ENCODE measurements at regions not wholly inside any gene's neighbourhood (a gene's known extent, or its start where the extent isn't known, plus 50 kb on each side); places are given as distances from the start of the nearest gene placed in this dataset.
"Not testable (repeated sequence)": the region's sequence is repeated elsewhere in the genome, so short reads cannot be mapped to it uniquely, and the experiment has no call there.

GRCh38 chr12:86944197-86944819 lies 688.1 kb upstream of the MGAT4C start:
- H3K36me3 ChIP-seq (replicated peaks); H3K27me3 ChIP-seq (ENCODE audit: low read depth); DNase-seq (ENCODE audit: low spot score in 2 of 2); H3K4me1 ChIP-seq; in situ Hi-C loops (cut with MboI; ENCODE audit: low sequenced_read_pairs); H3K9me3 ChIP-seq; H3K4me3 ChIP-seq: not testable (repeated sequence)

DNA sequence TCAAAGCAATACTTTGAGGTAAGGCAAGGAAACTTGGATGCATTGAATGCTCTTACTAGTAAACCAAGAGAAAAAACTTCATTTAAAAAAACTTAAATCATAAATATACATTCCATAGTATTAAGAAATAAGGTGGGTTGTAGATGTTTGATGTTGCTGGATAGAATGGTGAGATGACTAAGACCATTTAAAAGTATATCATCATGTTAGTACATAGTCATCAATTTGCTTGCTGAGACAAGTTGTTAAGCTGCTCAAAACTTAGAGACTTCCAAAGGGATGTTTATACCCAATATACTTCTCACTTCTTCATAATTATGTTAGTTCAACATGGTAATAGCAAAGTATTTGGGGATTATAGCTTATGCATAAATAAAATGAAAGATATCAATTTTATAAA lies 675.5 kb upstream of the MGAT4C start:
- Histone ChIP-seq H3K36me3 (replicated peaks) (no peaks in the 10 kb centered on the region), H3K27me3 (ENCODE audit: low read depth) (no peaks in the 10 kb centered on the region), H3K9me3 (no peaks in the 10 kb centered on the region; the same call in 1 of the 2 replicates), H3K4me3 (no peak overlapping the region), H3K4me1 (no peaks in the 10 kb centered on the region)
- DNase-seq (ENCODE audit: low spot score in 2 of 2), result no peak
- in situ Hi-C loops (cut with MboI; ENCODE audit: low sequenced_read_pairs), result no loop called here

DNA sequence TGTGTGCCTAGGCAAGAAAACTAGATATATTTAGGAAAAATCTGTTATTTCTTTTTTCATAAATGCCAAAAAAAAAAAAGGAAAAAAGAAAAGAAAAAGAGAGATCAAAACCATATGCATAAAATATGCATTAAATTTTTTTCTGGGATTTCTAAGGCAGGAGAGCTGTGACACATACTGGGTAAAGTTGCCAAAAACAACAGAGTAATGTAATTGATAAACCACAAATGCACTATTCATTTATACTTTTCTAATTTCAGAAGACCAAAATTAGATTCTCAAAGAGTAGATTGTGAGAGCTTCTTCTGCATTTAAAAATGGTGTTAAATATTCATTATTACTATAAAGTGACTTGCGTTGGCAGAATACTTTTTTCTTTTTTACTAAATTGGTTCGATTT lies 673.8 kb upstream of the MGAT4C start:
- DNase-seq (ENCODE audit: low spot score in 2 of 2), result no peak
- Histone ChIP-seq H3K36me3 (replicated peaks) (no peaks in the 10 kb centered on the region), H3K27me3 (ENCODE audit: low read depth) (no peaks in the 10 kb centered on the region), H3K4me3 (no peak overlapping the region), H3K9me3 (no peaks in the 10 kb centered on the region), H3K4me1 (no peaks in the 10 kb centered on the region)
- in situ Hi-C loops (cut with MboI; ENCODE audit: low sequenced_read_pairs), result no loop called here

GRCh38 chr12:86917121-86917520 lies 660.9 kb upstream of the MGAT4C start:
- H3K4me3 ChIP-seq, result no peak overlapping the region
- no peak for DNase-seq (ENCODE audit: low spot score in 2 of 2)
- in situ Hi-C loops (cut with MboI; ENCODE audit: low sequenced_read_pairs), result no loop called here
- H3K36me3 ChIP-seq (replicated peaks), result no peaks in the 10 kb centered on the region
- no peaks in the 10 kb centered on the region for H3K9me3 ChIP-seq
- H3K27me3 ChIP-seq (ENCODE audit: low read depth), result no peaks in the 10 kb centered on the region
- H3K4me1 ChIP-seq, result no peaks in the 10 kb centered on the region

DNA sequence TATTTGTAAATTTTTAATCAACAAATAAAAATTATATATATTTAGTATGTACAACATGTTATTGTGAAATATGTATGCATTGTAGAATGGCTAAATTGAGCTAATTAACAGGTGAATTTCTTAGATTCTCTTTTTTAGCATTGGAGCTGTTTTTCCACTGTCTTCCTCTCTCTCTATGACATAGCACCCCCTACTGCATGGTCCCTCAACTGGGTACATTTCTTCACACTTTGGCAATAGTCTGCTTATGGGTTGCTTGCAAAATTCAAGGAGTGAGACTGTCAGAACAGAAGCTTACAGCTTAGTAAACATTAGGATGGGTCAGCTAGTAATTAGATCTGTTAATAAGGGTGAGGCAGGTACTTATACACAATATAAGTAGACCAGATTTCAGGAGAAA lies 658.5 kb upstream of the MGAT4C start:
- peak; percentile 49 to 56 for DNase-seq (ENCODE audit: low spot score in 2 of 2)
- in situ Hi-C loops (cut with MboI; ENCODE audit: low sequenced_read_pairs), result no loop called here
- no peak overlapping the region for H3K4me3 ChIP-seq
- no peaks in the 10 kb centered on the region for H3K36me3 ChIP-seq (replicated peaks)
- H3K9me3 ChIP-seq, result no peaks in the 10 kb centered on the region
- H3K27me3 ChIP-seq (ENCODE audit: low read depth), result no peaks in the 10 kb centered on the region
- H3K4me1 ChIP-seq, result no peaks in the 10 kb centered on the region

DNA sequence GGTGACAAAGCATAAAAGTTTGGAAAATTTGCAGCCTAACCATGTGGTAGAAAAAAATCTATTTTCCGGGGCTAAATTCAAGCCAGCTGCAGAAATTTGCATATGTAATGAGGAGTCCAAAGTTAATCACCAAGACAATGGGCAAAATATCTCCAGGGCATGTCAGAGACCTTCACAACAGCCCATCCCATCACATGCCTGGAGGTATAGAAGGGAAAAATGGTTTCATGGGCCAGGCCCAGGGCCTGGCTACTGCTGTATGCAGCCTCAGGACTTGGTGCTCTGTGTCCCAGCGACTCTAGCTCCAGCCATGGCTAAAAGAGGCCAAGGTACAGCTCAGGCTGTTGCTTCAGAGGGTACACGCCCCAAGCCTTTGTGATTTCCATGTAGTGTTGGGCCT lies 655.8 kb upstream of the MGAT4C start:
- H3K27me3 ChIP-seq (ENCODE audit: low read depth), result no peaks in the 10 kb centered on the region
- H3K36me3 ChIP-seq (replicated peaks), result no peaks in the 10 kb centered on the region
- in situ Hi-C loops (cut with MboI; ENCODE audit: low sequenced_read_pairs), result no loop called here
- no peak for DNase-seq (ENCODE audit: low spot score in 2 of 2)
- no peaks in the 10 kb centered on the region for H3K9me3 ChIP-seq
- H3K4me3 ChIP-seq, result no peak overlapping the region
- no peaks in the 10 kb centered on the region for H3K4me1 ChIP-seq

- H3K9me3 ChIP-seq, result no peaks in the 10 kb centered on the region
- in situ Hi-C loops (cut with MboI; ENCODE audit: low sequenced_read_pairs), result no loop called here
- H3K4me1 ChIP-seq, result no peaks in the 10 kb centered on the region
- no peak for DNase-seq (ENCODE audit: low spot score in 2 of 2)
- H3K27me3 ChIP-seq (ENCODE audit: low read depth), result no peaks in the 10 kb centered on the region
- H3K36me3 ChIP-seq (replicated peaks), result no peaks in the 10 kb centered on the region
- no peak overlapping the region for H3K4me3 ChIP-seq
Measured at GRCh38 chr12:86903159-86903558, 647.0 kb upstream of the MGAT4C start.

GRCh38 chr12:86860776-86861175 lies 604.6 kb upstream of the MGAT4C start:
- Histone ChIP-seq H3K36me3 (replicated peaks) (no peaks in the 10 kb centered on the region), H3K27me3 (ENCODE audit: low read depth) (no peaks in the 10 kb centered on the region), H3K4me3 (no peak overlapping the region), H3K4me1 (peaks cover 8% of the 10 kb centered on the region), H3K9me3 (no peaks in the 10 kb centered on the region)
- in situ Hi-C loops (cut with MboI; ENCODE audit: low sequenced_read_pairs), result no loop called here
- DNase-seq (ENCODE audit: low spot score in 2 of 2), result no peak

- in situ Hi-C loops (cut with MboI; ENCODE audit: low sequenced_read_pairs), result no loop called here
- Histone ChIP-seq H3K4me3 (no peak overlapping the region), H3K9me3 (no peaks in the 10 kb centered on the region), H3K4me1 (peaks cover 25% of the 10 kb centered on the region), H3K36me3 (replicated peaks) (no peaks in the 10 kb centered on the region), H3K27me3 (ENCODE audit: low read depth) (no peaks in the 10 kb centered on the region)
- no peak for DNase-seq (ENCODE audit: low spot score in 2 of 2)
Measured at GRCh38 chr12:86852451-86852850, 596.3 kb upstream of the MGAT4C start.

DNA sequence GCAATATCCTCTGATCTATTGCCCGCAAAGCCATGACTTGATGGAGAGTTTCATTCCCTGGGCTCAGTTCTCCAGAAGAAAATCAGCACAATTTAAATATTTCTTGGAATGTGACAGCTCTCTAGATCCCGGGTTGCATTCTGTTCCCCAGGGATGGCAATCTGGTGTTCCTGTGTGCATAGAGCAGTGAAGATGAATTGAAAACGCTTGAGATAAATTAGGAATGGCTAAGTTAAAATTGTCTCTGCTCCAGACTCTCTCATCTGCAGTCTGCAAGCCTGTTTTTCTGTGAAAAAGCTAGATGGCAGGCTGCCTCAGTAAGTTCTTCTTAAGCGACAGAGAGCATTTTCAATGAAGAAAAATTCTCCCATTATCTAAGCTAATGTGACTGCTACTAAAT lies 582.5 kb upstream of the MGAT4C start:
- in situ Hi-C loops (cut with MboI; ENCODE audit: low sequenced_read_pairs), result no loop called here

DNA sequence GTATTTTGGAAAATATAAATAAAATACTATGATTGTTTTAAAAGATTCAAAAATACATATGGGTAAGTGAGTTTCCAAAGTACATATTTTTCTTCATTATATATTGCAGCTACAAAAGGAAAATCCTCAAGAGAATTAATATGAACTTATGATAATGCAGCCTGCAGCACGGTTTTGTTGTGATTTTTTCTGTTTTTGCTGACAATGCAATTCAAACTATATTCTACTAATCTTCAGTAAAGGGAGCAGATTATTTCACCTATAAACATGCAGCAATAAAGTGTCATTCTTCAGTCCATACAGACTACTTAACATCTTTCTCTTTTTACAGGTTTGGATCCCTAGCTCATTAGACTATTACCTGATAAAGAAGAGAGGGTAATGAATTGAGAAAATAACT lies 582.1 kb upstream of the MGAT4C start:
- no peak overlapping the region for H3K4me3 ChIP-seq
- H3K27me3 ChIP-seq (ENCODE audit: low read depth), result no peaks in the 10 kb centered on the region
- peaks cover 11% of the 10 kb centered on the region for H3K4me1 ChIP-seq
- in situ Hi-C loops (cut with MboI; ENCODE audit: low sequenced_read_pairs), result no loop called here
- H3K36me3 ChIP-seq (replicated peaks), result no peaks in the 10 kb centered on the region
- DNase-seq (ENCODE audit: low spot score in 2 of 2), result no peak
- no peaks in the 10 kb centered on the region for H3K9me3 ChIP-seq

More for the DNA sequence above, 582.5 kb upstream of the MGAT4C start:
- H3K27me3 ChIP-seq (ENCODE audit: low read depth), result no peaks in the 10 kb centered on the region
- DNase-seq (ENCODE audit: low spot score in 2 of 2), result no peak
- no peaks in the 10 kb centered on the region for H3K36me3 ChIP-seq (replicated peaks)
- no peaks in the 10 kb centered on the region for H3K9me3 ChIP-seq
- no peak overlapping the region for H3K4me3 ChIP-seq
- H3K4me1 ChIP-seq, result peaks cover 11% of the 10 kb centered on the region

DNA sequence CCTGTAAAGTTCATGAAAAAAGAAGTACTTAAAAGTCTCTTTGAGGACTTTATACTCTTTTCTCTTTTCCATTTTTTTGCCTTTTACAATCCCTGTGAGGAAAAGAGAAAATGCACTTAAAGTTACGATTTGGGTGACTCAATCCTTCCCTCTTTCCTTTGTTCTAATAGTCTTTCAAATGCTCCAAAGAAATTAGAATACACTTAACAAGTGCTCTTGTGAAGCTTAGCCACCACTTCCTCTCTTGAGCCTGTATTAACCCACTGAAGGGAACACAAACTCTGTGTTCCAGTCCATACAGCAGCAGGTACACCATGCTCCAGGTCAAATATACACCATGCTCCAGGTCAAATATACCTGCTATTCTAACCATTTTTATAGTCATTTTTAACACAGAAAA lies 581.1 kb upstream of the MGAT4C start:
- peaks cover 11% of the 10 kb centered on the region for H3K4me1 ChIP-seq
- no peaks in the 10 kb centered on the region for H3K36me3 ChIP-seq (replicated peaks)
- no peaks in the 10 kb centered on the region for H3K9me3 ChIP-seq
- DNase-seq (ENCODE audit: low spot score in 2 of 2), result peak; percentile 20 to 68
- in situ Hi-C loops (cut with MboI; ENCODE audit: low sequenced_read_pairs), result no loop called here
- H3K4me3 ChIP-seq, result no peak overlapping the region
- no peaks in the 10 kb centered on the region for H3K27me3 ChIP-seq (ENCODE audit: low read depth)

DNA sequence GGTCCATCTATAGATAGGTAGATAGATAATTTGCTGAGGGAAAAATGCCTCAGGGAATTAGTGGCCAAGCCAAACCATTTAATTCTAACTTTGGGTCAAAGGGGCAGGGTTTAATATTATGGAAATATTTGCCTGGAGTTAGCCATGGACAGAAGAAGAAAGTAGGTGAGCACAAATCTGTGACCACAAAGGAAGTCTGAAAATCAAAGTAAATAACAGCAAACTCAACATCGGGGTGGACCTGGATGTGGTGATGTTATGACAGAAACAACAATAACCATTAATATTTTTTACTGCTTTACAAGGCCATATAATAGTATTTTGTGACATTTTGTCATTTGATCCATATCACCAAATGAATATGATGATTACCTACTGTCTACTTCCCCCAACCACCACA lies 578.0 kb upstream of the MGAT4C start:
- Histone ChIP-seq H3K27me3 (ENCODE audit: low read depth) (no peaks in the 10 kb centered on the region), H3K36me3 (replicated peaks) (no peaks in the 10 kb centered on the region), H3K9me3 (no peaks in the 10 kb centered on the region), H3K4me3 (no peak overlapping the region), H3K4me1 (peaks cover 11% of the 10 kb centered on the region)
- no peak for DNase-seq (ENCODE audit: low spot score in 2 of 2)
- in situ Hi-C loops (cut with MboI; ENCODE audit: low sequenced_read_pairs), result no loop called here

GRCh38 chr12:86827409-86827808 lies 571.2 kb upstream of the MGAT4C start:
- no peaks in the 10 kb centered on the region for H3K4me1 ChIP-seq
- no peak overlapping the region for H3K4me3 ChIP-seq
- H3K27me3 ChIP-seq (ENCODE audit: low read depth), result no peaks in the 10 kb centered on the region
- H3K9me3 ChIP-seq, result no peaks in the 10 kb centered on the region
- in situ Hi-C loops (cut with MboI; ENCODE audit: low sequenced_read_pairs), result no loop called here
- DNase-seq (ENCODE audit: low spot score in 2 of 2), result no peak
- no peaks in the 10 kb centered on the region for H3K36me3 ChIP-seq (replicated peaks)

DNA sequence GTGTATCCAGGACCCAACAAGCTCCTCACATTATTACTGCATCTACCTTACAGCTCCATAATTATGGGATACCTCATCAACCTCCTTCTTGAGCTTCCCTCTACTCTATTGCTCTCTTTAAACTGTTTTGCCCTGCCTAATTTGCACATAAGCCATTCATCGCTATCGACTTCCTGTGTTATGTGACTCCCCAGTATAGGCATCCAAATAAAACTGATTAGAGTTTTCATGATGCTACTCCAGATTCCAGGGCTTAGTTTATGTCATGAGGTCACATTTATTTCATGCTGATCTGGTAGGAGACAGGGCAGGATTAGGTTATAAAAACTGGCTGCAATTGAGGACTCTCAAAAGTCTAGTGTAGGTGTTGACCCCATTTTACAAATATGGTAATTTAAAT lies 569.9 kb upstream of the MGAT4C start:
- Histone ChIP-seq H3K4me1 (no peaks in the 10 kb centered on the region), H3K36me3 (replicated peaks) (no peaks in the 10 kb centered on the region), H3K9me3 (no peaks in the 10 kb centered on the region), H3K4me3 (no peak overlapping the region), H3K27me3 (ENCODE audit: low read depth) (no peaks in the 10 kb centered on the region)
- in situ Hi-C loops (cut with MboI; ENCODE audit: low sequenced_read_pairs), result no loop called here
- DNase-seq (ENCODE audit: low spot score in 2 of 2), result no peak

Data from HAP-1 (cell line).